Adrenal gland (tissue), 5 donors: ENCODE measurements at regions not wholly inside any gene's neighbourhood (a gene's known extent, or its start where the extent isn't known, plus 50 kb on each side); places are given as distances from the start of the nearest gene placed in this dataset.

Experiments
- POLR2A ChIP-seq, 2 donors: fragments of 450-650 bp; IDR thresholded peaks; one replicate each; pipeline ENCODE4 v1.6.1; 2017; ENCODE audit warnings: antibody characterized with exemption in 2 of 2, mild to moderate bottlenecking in 2 of 2, moderate library complexity in 1 of 2
- TF ChIP-seq, protein P1 (sequence below), 6 experiments: fragments of 450-650 bp in 4 of 6; fragments of 200-600 bp in 2 of 6; sonication (generic) in 1 of 6; IDR thresholded peaks; 1 replicate in 5 of 6; 2 replicates in 1 of 6; pipeline versions ENCODE4 v1.5.1 to v1.8.0; 2016 to 2021; ENCODE audit warnings: antibody characterized with exemption in 6 of 6, mild to moderate bottlenecking in 2 of 6, moderate library complexity in 1 of 6
- donor health status: DM: no; HTN: no; CAD: no.

GRCh38 chr18:54076166-54076565 lies 148.3 kb downstream of the MBD2 start:
- TF ChIP-seq, protein P1, sequence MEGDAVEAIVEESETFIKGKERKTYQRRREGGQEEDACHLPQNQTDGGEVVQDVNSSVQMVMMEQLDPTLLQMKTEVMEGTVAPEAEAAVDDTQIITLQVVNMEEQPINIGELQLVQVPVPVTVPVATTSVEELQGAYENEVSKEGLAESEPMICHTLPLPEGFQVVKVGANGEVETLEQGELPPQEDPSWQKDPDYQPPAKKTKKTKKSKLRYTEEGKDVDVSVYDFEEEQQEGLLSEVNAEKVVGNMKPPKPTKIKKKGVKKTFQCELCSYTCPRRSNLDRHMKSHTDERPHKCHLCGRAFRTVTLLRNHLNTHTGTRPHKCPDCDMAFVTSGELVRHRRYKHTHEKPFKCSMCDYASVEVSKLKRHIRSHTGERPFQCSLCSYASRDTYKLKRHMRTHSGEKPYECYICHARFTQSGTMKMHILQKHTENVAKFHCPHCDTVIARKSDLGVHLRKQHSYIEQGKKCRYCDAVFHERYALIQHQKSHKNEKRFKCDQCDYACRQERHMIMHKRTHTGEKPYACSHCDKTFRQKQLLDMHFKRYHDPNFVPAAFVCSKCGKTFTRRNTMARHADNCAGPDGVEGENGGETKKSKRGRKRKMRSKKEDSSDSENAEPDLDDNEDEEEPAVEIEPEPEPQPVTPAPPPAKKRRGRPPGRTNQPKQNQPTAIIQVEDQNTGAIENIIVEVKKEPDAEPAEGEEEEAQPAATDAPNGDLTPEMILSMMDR (IDR thresholded peaks at IDR 0.05) = no peak
- TF ChIP-seq POLR2A (IDR thresholded peaks at IDR 0.05) = no peak
